CD14-positive monocyte (primary cell): ENCODE measurements at regions not wholly inside any gene's neighbourhood (a gene's known extent, or its start where the extent isn't known, plus 50 kb on each side); places are given as distances from the start of the nearest gene placed in this dataset.

Source experiments
- DNase-seq, 3 donors: peaks; one replicate each; pipeline ENCODE4 v3.0.0-alpha.2; 2011 to 2022
- H2AFZ ChIP-seq: 2 replicates; pipeline ENCODE4 v1.6.0; 2012; ENCODE audit warnings: mild to moderate bottlenecking, low read depth, low read length, inconsistent platforms; ENCODE audit not compliant: insufficient read depth, poor library complexity, severe bottlenecking
- H3K27ac ChIP-seq, 2 donors: 1 replicate in 1 of 2; 2 replicates in 1 of 2; pipeline ENCODE4 v1.5.1; 2012 to 2013; ENCODE audit warnings: low read length in 2 of 2, control low read depth in 1 of 2, inconsistent platforms in 1 of 2, low read depth in 1 of 2, mild to moderate bottlenecking in 1 of 2
- H3K27me3 ChIP-seq, 2 donors: one replicate each; pipeline versions ENCODE4 v1.6.0 to v1.6.1; 2011 to 2013; ENCODE audit warnings: low read length in 2 of 2; ENCODE audit not compliant: control insufficient read depth in 2 of 2, insufficient read depth in 2 of 2
- H3K36me3 ChIP-seq, 2 donors: replicated peaks in 1 of 2; 1 replicate in 1 of 2; 2 replicates in 1 of 2; pipeline versions ENCODE4 v1.5.1 to v1.6.1; 2012 to 2013; ENCODE audit warnings: low read length in 2 of 2, control low read depth in 1 of 2, inconsistent platforms in 1 of 2, mild to moderate bottlenecking in 1 of 2; ENCODE audit not compliant: insufficient read depth in 2 of 2, control insufficient read depth in 1 of 2
- H3K4me1 ChIP-seq, 2 donors: 1 replicate in 1 of 2; 2 replicates in 1 of 2; pipeline versions ENCODE4 v1.5.1 to v1.6.1; 2012 to 2013; ENCODE audit warnings: low read length in 2 of 2, control low read depth in 1 of 2, inconsistent platforms in 1 of 2, mild to moderate bottlenecking in 1 of 2, moderate library complexity in 1 of 2; ENCODE audit not compliant: insufficient read depth in 2 of 2, control insufficient read depth in 1 of 2
- H3K4me2 ChIP-seq: replicated peaks from 2 replicates; pipeline ENCODE3; 2012; ENCODE audit warnings: low read length, moderate library complexity, mild to moderate bottlenecking; ENCODE audit not compliant: poor library complexity, severe bottlenecking; ENCODE audit errors: extremely low read depth
- H3K4me3 ChIP-seq, 3 experiments: fragments of 200-600 bp in 1 of 3; sonication (generic) in 1 of 3; replicated peaks in 1 of 3; 1 replicate in 2 of 3; 2 replicates in 1 of 3; pipeline ENCODE4 v1.5.1; 2011 to 2013; ENCODE audit warnings: low read length in 3 of 3, mild to moderate bottlenecking in 3 of 3, control low read depth in 2 of 3, low read depth in 2 of 3, inconsistent platforms in 1 of 3, moderate library complexity in 1 of 3
- H3K79me2 ChIP-seq: 2 replicates; pipeline ENCODE4 v1.6.0; 2012; ENCODE audit warnings: mild to moderate bottlenecking, control low read depth, inconsistent platforms, low read length, moderate library complexity; ENCODE audit not compliant: insufficient read depth
- H3K9ac ChIP-seq: 2 replicates; pipeline ENCODE4 v1.6.0; 2017; ENCODE audit warnings: low read length, mild to moderate bottlenecking; ENCODE audit not compliant: insufficient read depth, poor library complexity, severe bottlenecking
- H3K9me3 ChIP-seq, 2 donors: replicated peaks in 1 of 2; 1 replicate in 1 of 2; 2 replicates in 1 of 2; pipeline versions ENCODE4 v1.5.1 to v1.6.1; 2012 to 2013; ENCODE audit warnings: low read length in 2 of 2, control low read depth in 1 of 2; ENCODE audit not compliant: control insufficient read depth in 1 of 2, insufficient read depth in 1 of 2
- H4K20me1 ChIP-seq: 2 replicates; pipeline ENCODE4 v1.6.0; 2012; ENCODE audit warnings: mild to moderate bottlenecking, low read length, control low read depth, moderate library complexity; ENCODE audit not compliant: insufficient read depth
- H3K27ac Mint-ChIP-seq, 7 donors: one replicate each; pipeline ENCODE4 v1.8.0; 2020; ENCODE audit warnings: mild to moderate bottlenecking in 7 of 7, mixed read lengths in 7 of 7, moderate library complexity in 6 of 7, inconsistent platforms in 2 of 7
- H3K27me3 Mint-ChIP-seq, 3 donors: one replicate each; pipeline ENCODE4 v1.8.0; 2021 to 2022; ENCODE audit warnings: low read depth in 3 of 3, mild to moderate bottlenecking in 3 of 3, mixed read lengths in 3 of 3, moderate library complexity in 3 of 3, inconsistent platforms in 1 of 3
- H3K36me3 Mint-ChIP-seq, 2 donors: one replicate each; pipeline ENCODE4 v1.8.0; 2020; ENCODE audit warnings: mixed read lengths in 2 of 2, inconsistent platforms in 1 of 2, mild to moderate bottlenecking in 1 of 2
- H3K4me1 Mint-ChIP-seq: one replicate; pipeline ENCODE4 v1.8.0; 2020; ENCODE audit warnings: mild to moderate bottlenecking, mixed read lengths
- H3K4me3 Mint-ChIP-seq, 2 donors: one replicate each; pipeline ENCODE4 v1.8.0; 2020; ENCODE audit warnings: mild to moderate bottlenecking in 2 of 2, mixed read lengths in 2 of 2, moderate library complexity in 1 of 2
- H3K9me3 Mint-ChIP-seq, 7 donors: one replicate each; pipeline ENCODE4 v1.8.0; 2020 to 2022; ENCODE audit warnings: mixed read lengths in 7 of 7, mild to moderate bottlenecking in 6 of 7, moderate library complexity in 6 of 7, inconsistent platforms in 2 of 7
- WGBS: methylation state at CpG from one replicate; pipeline ENCODE4 v1.1.5; 2013; ENCODE audit warnings: missing lambda C conversion rate; ENCODE audit not compliant: insufficient coverage; 5-methylcytosine and 5-hydroxymethylcytosine counted together
- intact Hi-C, 2 donors: fragments of 100-400 bp; cut with micrococcal nuclease; formaldehyde crosslinking; loops; one replicate each; pipeline versions ENCODE4 v1.15.0 to v1.15.1; 2023
- TF ChIP-seq, protein P1 (sequence below): fragments of 200-600 bp; IDR thresholded peaks from one replicate; pipeline ENCODE4 v1.8.0; 2022; ENCODE audit warnings: antibody characterized with exemption, mild to moderate bottlenecking

DNA sequence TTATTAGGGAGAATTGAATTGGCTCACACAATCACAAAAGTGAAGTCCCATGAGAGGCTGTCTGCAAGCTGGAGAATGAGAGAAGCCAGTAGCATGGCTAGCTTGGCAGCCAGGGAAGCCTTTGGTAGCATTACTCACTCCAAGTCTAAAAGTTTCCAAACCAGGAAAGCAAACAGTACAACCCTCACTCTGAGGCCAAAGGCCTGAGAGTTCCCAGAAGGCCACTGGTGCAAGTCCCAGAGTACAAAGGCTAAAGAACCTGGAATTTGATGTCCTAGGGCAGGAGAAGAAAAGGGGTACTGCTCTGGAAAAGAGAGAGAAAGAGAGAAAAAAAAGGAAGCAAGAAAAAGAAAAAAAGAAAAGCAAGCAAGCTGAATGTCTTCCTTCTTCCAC is 318.2 kb downstream of the RND3 start:
- no peaks in the 10 kb centered on the region for H3K27me3 Mint-ChIP-seq
- intact Hi-C loops: no loop called here
- peaks cover 1 to 14% (median 7%) of the 10 kb centered on the region in 7 donors for H3K9me3 Mint-ChIP-seq
- no peak overlapping the region for H2AFZ ChIP-seq
- no peak overlapping the region for H3K27ac Mint-ChIP-seq
- no peaks in the 10 kb centered on the region for H3K27me3 ChIP-seq
- no peak overlapping the region for H3K4me2 ChIP-seq
- H3K9ac ChIP-seq: no peak overlapping the region
- H3K36me3 Mint-ChIP-seq: no peaks in the 10 kb centered on the region
- H3K4me1 ChIP-seq: no peaks in the 10 kb centered on the region
- no peaks in the 10 kb centered on the region for H3K36me3 ChIP-seq
- no peaks in the 10 kb centered on the region for H3K79me2 ChIP-seq
- no peak overlapping the region for H3K4me3 ChIP-seq
- H3K4me1 Mint-ChIP-seq: no peaks in the 10 kb centered on the region
- no peaks in the 10 kb centered on the region for H4K20me1 ChIP-seq
- peaks cover 15 to 18% of the 10 kb centered on the region in 2 donors for H3K9me3 ChIP-seq
- TF ChIP-seq, protein P1, sequence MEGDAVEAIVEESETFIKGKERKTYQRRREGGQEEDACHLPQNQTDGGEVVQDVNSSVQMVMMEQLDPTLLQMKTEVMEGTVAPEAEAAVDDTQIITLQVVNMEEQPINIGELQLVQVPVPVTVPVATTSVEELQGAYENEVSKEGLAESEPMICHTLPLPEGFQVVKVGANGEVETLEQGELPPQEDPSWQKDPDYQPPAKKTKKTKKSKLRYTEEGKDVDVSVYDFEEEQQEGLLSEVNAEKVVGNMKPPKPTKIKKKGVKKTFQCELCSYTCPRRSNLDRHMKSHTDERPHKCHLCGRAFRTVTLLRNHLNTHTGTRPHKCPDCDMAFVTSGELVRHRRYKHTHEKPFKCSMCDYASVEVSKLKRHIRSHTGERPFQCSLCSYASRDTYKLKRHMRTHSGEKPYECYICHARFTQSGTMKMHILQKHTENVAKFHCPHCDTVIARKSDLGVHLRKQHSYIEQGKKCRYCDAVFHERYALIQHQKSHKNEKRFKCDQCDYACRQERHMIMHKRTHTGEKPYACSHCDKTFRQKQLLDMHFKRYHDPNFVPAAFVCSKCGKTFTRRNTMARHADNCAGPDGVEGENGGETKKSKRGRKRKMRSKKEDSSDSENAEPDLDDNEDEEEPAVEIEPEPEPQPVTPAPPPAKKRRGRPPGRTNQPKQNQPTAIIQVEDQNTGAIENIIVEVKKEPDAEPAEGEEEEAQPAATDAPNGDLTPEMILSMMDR: no peak
- no peak overlapping the region for H3K27ac ChIP-seq
- H3K4me3 Mint-ChIP-seq: no peak overlapping the region
- no peak for DNase-seq

DNA sequence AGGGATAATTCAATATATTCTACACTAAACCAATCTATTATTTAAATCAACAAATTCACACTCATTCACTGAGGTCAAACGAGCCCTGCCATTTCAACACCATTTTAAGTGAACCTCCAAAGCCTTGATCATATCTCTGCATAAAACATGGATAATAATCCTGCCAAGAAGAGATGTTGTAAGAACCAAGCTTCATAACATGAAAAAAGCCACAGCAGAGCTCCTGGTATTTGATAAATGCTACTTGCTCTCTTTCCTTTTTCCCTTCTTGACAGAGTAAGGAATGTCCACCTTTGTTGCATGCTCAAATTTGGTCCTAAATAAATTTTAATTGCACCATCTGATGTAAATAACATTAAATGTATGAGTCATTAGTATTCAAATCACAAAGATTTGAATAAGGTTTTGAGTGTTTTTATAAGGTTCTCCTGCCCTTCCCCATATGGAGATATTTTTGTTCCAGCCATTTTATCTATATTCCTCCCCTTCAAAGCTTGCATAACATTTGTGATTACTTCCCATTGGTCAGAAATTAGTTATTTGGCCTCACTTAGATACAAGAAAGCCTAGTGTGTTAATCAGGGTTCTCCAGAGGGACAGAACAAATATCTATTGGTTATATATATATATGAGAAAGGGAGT is 318.8 kb downstream of the RND3 start:
- H3K79me2 ChIP-seq: no peaks in the 10 kb centered on the region
- H3K36me3 ChIP-seq: no peaks in the 10 kb centered on the region
- H3K4me3 Mint-ChIP-seq: no peak overlapping the region
- H3K9me3 ChIP-seq: peaks cover 15 to 18% of the 10 kb centered on the region in 2 donors
- H3K27ac Mint-ChIP-seq: no peak overlapping the region
- no peaks in the 10 kb centered on the region for H3K4me1 Mint-ChIP-seq
- no peak for DNase-seq
- no peaks in the 10 kb centered on the region for H3K27me3 ChIP-seq
- no peak overlapping the region for H3K4me3 ChIP-seq
- no peak overlapping the region for H3K9ac ChIP-seq
- H2AFZ ChIP-seq: no peak overlapping the region
- no peak overlapping the region for H3K27ac ChIP-seq
- H3K27me3 Mint-ChIP-seq: no peaks in the 10 kb centered on the region
- no peaks in the 10 kb centered on the region for H4K20me1 ChIP-seq
- 83% methylated on average over 1 of the region's 1 CpG for WGBS
- intact Hi-C loops: no loop called here
- no peaks in the 10 kb centered on the region for H3K4me1 ChIP-seq
- TF ChIP-seq, protein P1: no peak
- no peaks in the 10 kb centered on the region for H3K36me3 Mint-ChIP-seq
- no peak overlapping the region for H3K4me2 ChIP-seq
- H3K9me3 Mint-ChIP-seq: peaks cover 1 to 14% (median 7%) of the 10 kb centered on the region in 7 donors
